Cardiac muscle cell (in vitro differentiated cells and primary cell): ENCODE measurements at regions not wholly inside any gene's neighbourhood (a gene's known extent, or its start where the extent isn't known, plus 50 kb on each side); places are given as distances from the start of the nearest gene placed in this dataset.

Source experiments
- DNase-seq, 2 donors: peaks; one replicate each; pipeline versions ENCODE4 v3.0.0 to v3.0.0-alpha.2; 2010 to 2017; ENCODE audit warnings: low read depth in 1 of 2, low spot score in 1 of 2
- H3K27ac ChIP-seq: fragments of 200-600 bp; sonication (generic); 2 replicates; pipeline ENCODE4 v1.5.1; 2016
- H3K27me3 ChIP-seq: fragments of 200-600 bp; sonication (generic); 2 replicates; pipeline ENCODE4 v1.6.0; 2016; ENCODE audit warnings: control low read depth
- H3K36me3 ChIP-seq: fragments of 200-600 bp; sonication (generic); 2 replicates; pipeline ENCODE4 v1.5.1; 2016; ENCODE audit warnings: control low read depth
- H3K4me1 ChIP-seq: fragments of 200-600 bp; sonication (generic); 2 replicates; pipeline ENCODE4 v1.8.1; 2017; ENCODE audit warnings: low read depth, mild to moderate bottlenecking, mixed run types
- H3K4me3 ChIP-seq: fragments of 200-600 bp; sonication (generic); 2 replicates; pipeline ENCODE4 v1.5.1; 2016; ENCODE audit warnings: mild to moderate bottlenecking
- H3K9me3 ChIP-seq: fragments of 200-600 bp; sonication (generic); 2 replicates; pipeline ENCODE4 v1.5.1; 2017; ENCODE audit warnings: low read depth, mild to moderate bottlenecking, control low read depth
- TF ChIP-seq, protein P1 (sequence below): IDR thresholded peaks from 2 replicates; pipeline ENCODE4 v1.5.1; 2012; ENCODE audit warnings: low read depth, mild to moderate bottlenecking, low read length

- no peak for DNase-seq
- Histone ChIP-seq H3K27me3 (no peaks in the 10 kb centered on the region), H3K4me3 (no peak overlapping the region)
These were observed 233.0 kb downstream of the WDR11 start for GRCh38 chr10:121084016-121084674.

DNA sequence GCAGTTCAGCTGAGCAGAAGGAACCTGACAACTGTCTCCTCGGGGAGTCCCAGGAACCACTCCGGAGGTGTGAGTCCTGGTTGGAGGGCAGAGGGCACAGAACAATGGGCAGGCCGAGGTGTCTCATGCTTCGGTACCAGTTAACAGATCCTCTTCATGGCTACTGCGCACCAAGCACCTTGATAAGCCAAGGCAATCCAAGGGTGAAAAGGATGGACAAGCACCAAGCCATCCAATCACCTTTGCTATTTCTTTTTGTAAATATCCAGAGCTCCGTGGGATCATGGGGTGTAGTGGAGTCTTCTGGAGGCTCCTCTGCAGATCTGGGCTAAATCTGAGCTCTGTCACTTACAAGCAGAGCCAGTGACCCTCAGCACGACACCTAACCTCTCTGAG lies 233.5 kb downstream of the WDR11 start:
- TF ChIP-seq, protein P1, sequence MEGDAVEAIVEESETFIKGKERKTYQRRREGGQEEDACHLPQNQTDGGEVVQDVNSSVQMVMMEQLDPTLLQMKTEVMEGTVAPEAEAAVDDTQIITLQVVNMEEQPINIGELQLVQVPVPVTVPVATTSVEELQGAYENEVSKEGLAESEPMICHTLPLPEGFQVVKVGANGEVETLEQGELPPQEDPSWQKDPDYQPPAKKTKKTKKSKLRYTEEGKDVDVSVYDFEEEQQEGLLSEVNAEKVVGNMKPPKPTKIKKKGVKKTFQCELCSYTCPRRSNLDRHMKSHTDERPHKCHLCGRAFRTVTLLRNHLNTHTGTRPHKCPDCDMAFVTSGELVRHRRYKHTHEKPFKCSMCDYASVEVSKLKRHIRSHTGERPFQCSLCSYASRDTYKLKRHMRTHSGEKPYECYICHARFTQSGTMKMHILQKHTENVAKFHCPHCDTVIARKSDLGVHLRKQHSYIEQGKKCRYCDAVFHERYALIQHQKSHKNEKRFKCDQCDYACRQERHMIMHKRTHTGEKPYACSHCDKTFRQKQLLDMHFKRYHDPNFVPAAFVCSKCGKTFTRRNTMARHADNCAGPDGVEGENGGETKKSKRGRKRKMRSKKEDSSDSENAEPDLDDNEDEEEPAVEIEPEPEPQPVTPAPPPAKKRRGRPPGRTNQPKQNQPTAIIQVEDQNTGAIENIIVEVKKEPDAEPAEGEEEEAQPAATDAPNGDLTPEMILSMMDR: no peak
- H3K27me3 ChIP-seq: no peaks in the 10 kb centered on the region
- no peak for DNase-seq

More at GRCh38 chr10:121084016-121084674, 233.0 kb downstream of the WDR11 start:
- peak overlapping the region; percentile 54 for H3K27ac ChIP-seq
- TF ChIP-seq, protein P1: no peak
- H3K4me1 ChIP-seq: peaks cover 43% of the 10 kb centered on the region
- no peaks in the 10 kb centered on the region for H3K9me3 ChIP-seq
- no peaks in the 10 kb centered on the region for H3K36me3 ChIP-seq

GRCh38 chr10:121085367-121085766 lies 234.2 kb downstream of the WDR11 start:
- Histone ChIP-seq H3K4me3 (no peak overlapping the region), H3K27ac (no peak overlapping the region), H3K9me3 (no peaks in the 10 kb centered on the region), H3K4me1 (peaks cover 31% of the 10 kb centered on the region), H3K36me3 (no peaks in the 10 kb centered on the region), H3K27me3 (no peaks in the 10 kb centered on the region)
- TF ChIP-seq, protein P1: no peak
- no peak for DNase-seq

More for the DNA sequence above, 233.5 kb downstream of the WDR11 start:
- Histone ChIP-seq H3K36me3 (no peaks in the 10 kb centered on the region), H3K27ac (no peak overlapping the region), H3K4me3 (no peak overlapping the region), H3K4me1 (peaks cover 38% of the 10 kb centered on the region), H3K9me3 (no peaks in the 10 kb centered on the region)

- H3K9me3 ChIP-seq: no peaks in the 10 kb centered on the region
- H3K27me3 ChIP-seq: no peaks in the 10 kb centered on the region
- no peak overlapping the region for H3K27ac ChIP-seq
- no peak for DNase-seq
- peaks cover 23% of the 10 kb centered on the region for H3K4me1 ChIP-seq
- TF ChIP-seq, protein P1: no peak
- H3K36me3 ChIP-seq: no peaks in the 10 kb centered on the region
- no peak overlapping the region for H3K4me3 ChIP-seq
These were observed 236.0 kb downstream of the WDR11 start for GRCh38 chr10:121087129-121087528.

DNA sequence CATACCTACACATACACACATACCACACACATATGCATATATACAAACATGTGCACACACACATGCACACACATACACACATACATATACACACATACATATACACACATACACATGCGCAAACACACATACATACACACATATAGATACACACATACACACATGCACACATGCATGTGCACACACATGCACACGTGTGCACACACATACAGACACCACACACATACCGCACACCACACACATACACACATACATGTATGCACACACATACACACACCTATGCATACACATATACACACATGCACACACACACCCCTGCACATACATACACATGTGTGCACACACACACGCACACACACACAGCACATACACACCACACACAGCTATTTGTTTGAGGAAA lies 236.5 kb downstream of the WDR11 start:
- Histone ChIP-seq H3K9me3 (no peaks in the 10 kb centered on the region), H3K36me3 (no peaks in the 10 kb centered on the region), H3K4me1 (peaks cover 18% of the 10 kb centered on the region), H3K27ac (no peak overlapping the region), H3K27me3 (no peaks in the 10 kb centered on the region), H3K4me3 (no peak overlapping the region)
- no peak for DNase-seq
- TF ChIP-seq, protein P1: no peak

DNA sequence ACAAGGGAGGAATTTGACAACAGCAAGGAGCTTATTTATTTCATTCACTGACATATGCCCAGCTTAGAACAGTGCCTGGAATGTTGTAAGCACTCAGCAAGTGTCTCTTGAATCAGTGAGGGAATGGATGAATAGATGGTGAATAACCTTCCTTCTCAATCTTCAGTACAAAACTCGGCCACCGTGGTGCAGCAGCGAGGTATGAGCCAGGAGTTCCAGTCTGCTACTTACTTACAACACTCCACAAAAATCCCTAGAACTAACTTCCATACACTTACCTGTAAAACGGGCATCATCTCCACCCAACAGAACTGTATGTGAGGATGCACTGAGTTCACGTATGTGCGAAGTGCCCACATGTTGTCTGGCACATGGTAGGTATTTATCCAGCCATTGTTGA lies 237.4 kb downstream of the WDR11 start:
- H3K4me3 ChIP-seq: no peak overlapping the region
- H3K27ac ChIP-seq: no peak overlapping the region
- DNase-seq: peak; percentile 38 to 70
- no peaks in the 10 kb centered on the region for H3K27me3 ChIP-seq
- no peaks in the 10 kb centered on the region for H3K9me3 ChIP-seq
- no peaks in the 10 kb centered on the region for H3K36me3 ChIP-seq
- H3K4me1 ChIP-seq: peaks cover 9% of the 10 kb centered on the region
- TF ChIP-seq, protein P1: peak; percentile 19
